ENCODE measurements at regions not wholly inside any gene's neighbourhood (a gene's known extent, or its start where the extent isn't known, plus 50 kb on each side); places are given as distances from the start of the nearest gene placed in this dataset.

DNA sequence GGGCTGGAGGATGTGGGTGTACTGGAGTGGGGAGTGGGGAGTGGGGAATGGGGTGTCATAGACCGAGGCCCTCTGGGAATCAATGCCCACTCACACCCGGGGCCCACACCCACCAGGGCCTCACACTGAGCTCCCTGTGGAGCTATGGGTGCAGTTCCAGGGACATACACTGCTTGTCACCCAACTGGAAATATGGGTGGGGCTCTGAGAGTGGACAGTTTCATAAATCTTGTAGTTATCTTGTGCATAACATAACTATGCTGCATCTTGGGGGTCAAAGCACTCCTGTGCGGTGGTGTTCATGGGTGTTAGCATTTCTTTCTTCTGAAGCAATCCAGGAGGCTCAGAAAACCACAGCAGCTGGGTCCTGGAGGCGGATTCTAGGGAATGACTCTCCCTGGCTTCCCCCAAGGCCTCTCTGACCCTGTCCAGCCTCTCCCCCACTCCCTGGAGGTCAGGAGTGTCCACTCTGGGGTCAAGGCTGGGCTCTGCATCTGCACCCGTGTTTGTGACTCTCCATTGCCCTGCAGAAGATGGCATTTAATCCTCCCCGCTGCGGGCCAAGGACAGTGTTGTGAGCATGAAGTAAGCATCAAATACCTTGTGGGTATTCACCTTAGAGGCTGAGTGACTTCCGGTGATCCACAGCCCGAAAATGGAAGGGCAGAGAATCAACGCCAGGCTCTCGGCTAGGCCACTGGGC lies 172.5 kb downstream of the CTTN start:
- H3K36me3 ChIP-seq (ENCODE audit: insufficient read depth, low read length): no peaks in the 10 kb centered on the region
- no peak overlapping the region for H3K4me2 ChIP-seq (ENCODE audit: low read depth, low read length, poor library complexity, severe bottlenecking)
- DNase-seq: peak; percentile 25
- no peaks in the 10 kb centered on the region for H3K79me2 ChIP-seq (ENCODE audit: low read length)
- no peak overlapping the region for H2AFZ ChIP-seq (ENCODE audit: low read length)
- H3K27ac ChIP-seq (ENCODE audit: low read length): no peak overlapping the region
- no peaks in the 10 kb centered on the region for H3K9me3 ChIP-seq (ENCODE audit: low read length)
- H3K9me2 ChIP-seq (replicated peaks; ENCODE audit: insufficient read depth, low read length): no peaks in the 10 kb centered on the region
- 0 out of 2 replicates have a peak, but pooled peaks cover under 1% of the 10 kb centered on the region for H4K20me1 ChIP-seq (ENCODE audit: insufficient read depth, low read depth, low read length)
- no peak overlapping the region for H3K4me3 ChIP-seq (ENCODE audit: low read length)
- H3K27me3 ChIP-seq (ENCODE audit: low read length): no peaks in the 10 kb centered on the region
- no peaks in the 10 kb centered on the region for H3K4me1 ChIP-seq (ENCODE audit: low read length)
- H3K9ac ChIP-seq (ENCODE audit: low read length): no peak overlapping the region

DNA sequence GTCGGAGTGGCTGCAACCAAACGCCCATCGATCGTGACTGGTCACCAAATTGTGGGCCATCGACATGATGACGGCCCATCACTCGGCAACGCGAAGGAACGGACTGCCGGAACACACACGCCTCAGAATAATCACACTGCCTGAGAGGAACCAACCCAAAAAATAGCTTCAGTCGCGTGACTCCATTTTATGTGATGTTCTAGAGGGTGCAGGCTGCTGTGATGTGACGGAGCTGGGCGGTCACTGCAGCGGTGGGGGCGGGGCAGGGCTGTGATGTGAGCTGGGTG lies 174.6 kb downstream of the CTTN start:
- peak; percentile 11 for DNase-seq
- H2AFZ ChIP-seq (ENCODE audit: low read length): no peak overlapping the region
- no peak overlapping the region for H3K27ac ChIP-seq (ENCODE audit: low read length)
- H3K36me3 ChIP-seq (ENCODE audit: insufficient read depth, low read length): no peaks in the 10 kb centered on the region
- no peaks in the 10 kb centered on the region for H3K79me2 ChIP-seq (ENCODE audit: low read length)
- H3K9me3 ChIP-seq (ENCODE audit: low read length): no peaks in the 10 kb centered on the region
- no peaks in the 10 kb centered on the region for H3K9me2 ChIP-seq (replicated peaks; ENCODE audit: insufficient read depth, low read length)
- no peaks in the 10 kb centered on the region for H3K27me3 ChIP-seq (ENCODE audit: low read length)
- 0 out of 2 replicates have a peak, but pooled peaks cover 3% of the 10 kb centered on the region for H4K20me1 ChIP-seq (ENCODE audit: insufficient read depth, low read depth, low read length)
- H3K9ac ChIP-seq (ENCODE audit: low read length): no peak overlapping the region
- no peak overlapping the region for H3K4me3 ChIP-seq (ENCODE audit: low read length)
- H3K4me2 ChIP-seq (ENCODE audit: low read depth, low read length, poor library complexity, severe bottlenecking): no peak overlapping the region
- no peaks in the 10 kb centered on the region for H3K4me1 ChIP-seq (ENCODE audit: low read length)

DNA sequence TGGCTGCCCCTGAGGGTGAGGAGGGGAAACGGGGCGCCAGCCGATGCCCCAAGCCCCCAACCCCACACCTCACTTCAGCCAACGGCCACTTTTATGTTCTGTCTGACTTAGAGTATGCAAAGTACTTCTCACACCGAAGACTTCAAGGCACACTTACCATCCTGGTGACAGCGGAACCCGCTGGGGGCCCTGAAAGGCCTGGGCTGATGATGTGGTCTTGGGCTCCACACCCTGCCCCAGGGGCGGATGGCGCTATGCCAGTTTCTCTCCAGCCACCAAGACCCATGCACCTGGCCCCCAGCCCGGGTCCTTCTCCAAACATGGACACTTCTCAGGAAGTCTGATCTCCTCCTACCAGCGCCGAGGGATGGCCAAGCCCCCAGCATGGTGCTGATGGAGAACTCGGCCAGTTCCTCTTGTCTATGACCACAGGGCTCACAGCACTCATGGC lies 175.4 kb downstream of the CTTN start:
- H3K4me1 ChIP-seq (ENCODE audit: low read length): no peaks in the 10 kb centered on the region
- no peaks in the 10 kb centered on the region for H3K36me3 ChIP-seq (ENCODE audit: insufficient read depth, low read length)
- no peak overlapping the region for H2AFZ ChIP-seq (ENCODE audit: low read length)
- no peaks in the 10 kb centered on the region for H3K9me2 ChIP-seq (replicated peaks; ENCODE audit: insufficient read depth, low read length)
- H3K79me2 ChIP-seq (ENCODE audit: low read length): no peaks in the 10 kb centered on the region
- DNase-seq: no peak
- H3K27ac ChIP-seq (ENCODE audit: low read length): no peak overlapping the region
- H3K9me3 ChIP-seq (ENCODE audit: low read length): no peaks in the 10 kb centered on the region
- no peak overlapping the region for H3K4me2 ChIP-seq (ENCODE audit: low read depth, low read length, poor library complexity, severe bottlenecking)
- no peak overlapping the region for H3K4me3 ChIP-seq (ENCODE audit: low read length)
- 0 out of 2 replicates have a peak, but pooled peaks cover 3% of the 10 kb centered on the region for H4K20me1 ChIP-seq (ENCODE audit: insufficient read depth, low read depth, low read length)
- H3K27me3 ChIP-seq (ENCODE audit: low read length): no peaks in the 10 kb centered on the region
- no peak overlapping the region for H3K9ac ChIP-seq (ENCODE audit: low read length)

DNA sequence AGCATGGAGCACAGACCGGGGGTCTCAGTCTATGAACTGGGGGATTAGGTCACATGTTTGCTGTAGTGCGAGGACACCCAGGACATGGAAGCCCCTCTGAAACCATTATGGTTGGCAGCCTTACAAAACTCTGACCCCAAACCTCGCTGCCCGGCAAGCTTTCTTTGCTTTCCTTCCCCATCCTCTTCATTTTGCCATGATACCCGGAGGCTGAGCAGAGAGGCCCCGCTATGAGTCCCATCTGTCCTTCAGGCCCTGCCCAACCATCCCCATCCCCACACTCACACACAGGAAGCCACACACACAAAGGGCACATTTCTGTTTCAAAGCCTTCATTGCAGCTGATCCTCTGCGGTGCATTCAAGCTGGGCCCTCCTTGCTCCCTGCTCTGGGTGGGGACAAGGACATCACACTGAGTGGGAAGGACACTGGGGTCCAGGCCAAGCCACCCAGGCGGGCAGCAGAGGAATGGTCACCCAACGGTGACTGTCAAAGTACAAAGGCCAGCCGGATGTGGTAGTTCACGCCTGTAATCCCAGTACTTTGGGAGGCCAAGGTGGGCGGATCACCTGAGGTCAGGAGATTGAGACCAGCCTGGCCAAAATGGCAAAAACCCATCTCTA lies 176.5 kb downstream of the CTTN start:
- Histone ChIP-seq H3K36me3 (ENCODE audit: insufficient read depth, low read length) (no peaks in the 10 kb centered on the region), H3K9me2 (replicated peaks; ENCODE audit: insufficient read depth, low read length) (no peaks in the 10 kb centered on the region), H3K27ac (ENCODE audit: low read length) (no peak overlapping the region), H3K9ac (ENCODE audit: low read length) (no peak overlapping the region), H3K4me1 (ENCODE audit: low read length) (no peaks in the 10 kb centered on the region), H3K79me2 (ENCODE audit: low read length) (no peaks in the 10 kb centered on the region), H2AFZ (ENCODE audit: low read length) (no peak overlapping the region), H3K4me2 (ENCODE audit: low read depth, low read length, poor library complexity, severe bottlenecking) (no peak overlapping the region), H3K4me3 (ENCODE audit: low read length) (no peak overlapping the region), H3K27me3 (ENCODE audit: low read length) (no peaks in the 10 kb centered on the region), H3K9me3 (ENCODE audit: low read length) (no peaks in the 10 kb centered on the region), H4K20me1 (ENCODE audit: insufficient read depth, low read depth, low read length) (0 out of 2 replicates have a peak, but pooled peaks cover 3% of the 10 kb centered on the region)
- no peak for DNase-seq

DNA sequence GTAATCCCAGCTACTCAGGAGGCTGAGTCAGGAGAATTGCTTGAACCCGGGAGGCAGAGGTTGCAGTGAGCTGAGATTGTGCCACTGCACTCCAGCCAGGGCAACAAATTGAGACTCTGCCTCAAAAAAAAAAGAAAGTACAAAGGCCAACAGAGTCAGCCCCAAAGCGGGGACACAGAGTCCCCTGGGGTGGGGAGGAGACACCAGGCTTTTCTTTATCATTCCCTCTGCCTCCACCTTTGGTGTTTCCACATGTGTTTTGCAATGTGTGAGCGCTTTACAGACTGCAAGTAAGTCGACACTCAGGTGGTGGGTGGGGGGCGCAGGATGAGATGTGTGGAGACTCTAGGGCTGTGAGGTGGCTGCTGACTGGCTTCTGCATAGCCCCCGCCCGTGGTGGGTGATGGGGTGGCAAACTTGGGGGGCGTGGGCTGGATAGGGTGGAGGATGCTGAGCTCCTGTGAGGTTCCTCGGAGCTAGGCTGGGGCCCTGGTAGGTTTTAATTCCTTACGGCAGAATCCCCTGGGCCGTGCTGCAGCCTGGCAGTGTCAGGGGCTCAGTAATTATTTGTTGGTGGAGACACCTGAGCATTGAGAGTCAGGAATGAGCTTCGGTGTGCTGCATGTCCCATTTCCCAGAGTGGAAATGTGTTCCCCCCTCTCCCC lies 177.2 kb downstream of the CTTN start:
- no peaks in the 10 kb centered on the region for H3K27me3 ChIP-seq (ENCODE audit: low read length)
- H2AFZ ChIP-seq (ENCODE audit: low read length): no peak overlapping the region
- H3K36me3 ChIP-seq (ENCODE audit: insufficient read depth, low read length): no peaks in the 10 kb centered on the region
- no peaks in the 10 kb centered on the region for H3K9me3 ChIP-seq (ENCODE audit: low read length)
- DNase-seq: peak; percentile 19
- no peak overlapping the region for H3K4me2 ChIP-seq (ENCODE audit: low read depth, low read length, poor library complexity, severe bottlenecking)
- H3K9me2 ChIP-seq (replicated peaks; ENCODE audit: insufficient read depth, low read length): no peaks in the 10 kb centered on the region
- no peaks in the 10 kb centered on the region for H3K79me2 ChIP-seq (ENCODE audit: low read length)
- H3K4me1 ChIP-seq (ENCODE audit: low read length): no peaks in the 10 kb centered on the region
- 0 out of 2 replicates have a peak, but pooled peaks cover 3% of the 10 kb centered on the region for H4K20me1 ChIP-seq (ENCODE audit: insufficient read depth, low read depth, low read length)
- no peak overlapping the region for H3K9ac ChIP-seq (ENCODE audit: low read length)
- H3K4me3 ChIP-seq (ENCODE audit: low read length): no peak overlapping the region
- no peak overlapping the region for H3K27ac ChIP-seq (ENCODE audit: low read length)

DNA sequence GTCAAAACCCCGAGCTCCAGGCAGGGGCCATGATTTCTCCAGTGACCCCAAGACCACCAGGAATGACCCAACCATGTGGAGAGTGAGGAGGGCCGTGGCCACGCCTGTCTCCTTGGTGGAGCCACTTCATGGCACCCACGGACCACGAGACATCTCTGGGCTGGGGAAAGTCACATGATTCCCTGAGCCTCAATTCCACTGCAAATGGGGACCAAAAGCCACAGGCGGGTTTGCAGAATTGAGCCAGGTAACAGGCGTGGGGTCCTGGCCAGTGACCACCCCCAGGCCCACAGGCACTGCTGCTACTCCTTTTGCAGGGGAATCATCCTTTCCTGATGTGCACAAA lies 178.9 kb downstream of the CTTN start:
- no peak overlapping the region for H3K9ac ChIP-seq (ENCODE audit: low read length)
- no peaks in the 10 kb centered on the region for H3K9me2 ChIP-seq (replicated peaks; ENCODE audit: insufficient read depth, low read length)
- H3K9me3 ChIP-seq (ENCODE audit: low read length): no peaks in the 10 kb centered on the region
- no peak overlapping the region for H3K27ac ChIP-seq (ENCODE audit: low read length)
- H3K36me3 ChIP-seq (ENCODE audit: insufficient read depth, low read length): no peaks in the 10 kb centered on the region
- no peaks in the 10 kb centered on the region for H3K4me1 ChIP-seq (ENCODE audit: low read length)
- H3K79me2 ChIP-seq (ENCODE audit: low read length): no peaks in the 10 kb centered on the region
- H2AFZ ChIP-seq (ENCODE audit: low read length): no peak overlapping the region
- H4K20me1 ChIP-seq (ENCODE audit: insufficient read depth, low read depth, low read length): 0 out of 2 replicates have a peak, but pooled peaks cover 3% of the 10 kb centered on the region
- no peak for DNase-seq
- H3K27me3 ChIP-seq (ENCODE audit: low read length): no peaks in the 10 kb centered on the region
- H3K4me3 ChIP-seq (ENCODE audit: low read length): no peak overlapping the region
- H3K4me2 ChIP-seq (ENCODE audit: low read depth, low read length, poor library complexity, severe bottlenecking): no peak overlapping the region

DNA sequence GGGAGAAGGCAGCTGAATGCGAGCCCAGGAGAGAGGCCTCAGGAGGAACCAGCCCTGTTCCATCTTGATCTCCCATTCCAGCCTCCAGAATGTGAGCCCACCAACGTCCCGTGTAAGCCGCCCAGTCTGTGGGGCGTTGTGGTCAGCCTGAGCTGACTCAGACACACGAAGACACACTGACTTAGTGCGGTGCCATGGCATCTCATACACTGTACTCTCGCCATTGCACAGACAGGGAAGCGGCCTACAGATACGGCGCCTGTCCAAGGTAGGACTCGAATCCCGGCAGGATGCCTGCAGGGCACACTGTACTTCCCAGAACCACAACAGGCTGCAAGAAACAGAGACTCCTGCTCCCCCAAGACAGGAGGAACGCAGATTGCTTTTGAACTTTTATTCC lies 179.6 kb downstream of the CTTN start:
- Histone ChIP-seq H3K4me1 (ENCODE audit: low read length) (no peaks in the 10 kb centered on the region), H3K79me2 (ENCODE audit: low read length) (no peaks in the 10 kb centered on the region), H3K9me2 (replicated peaks; ENCODE audit: insufficient read depth, low read length) (no peaks in the 10 kb centered on the region), H3K9ac (ENCODE audit: low read length) (no peak overlapping the region), H3K36me3 (ENCODE audit: insufficient read depth, low read length) (no peaks in the 10 kb centered on the region), H3K27me3 (ENCODE audit: low read length) (no peaks in the 10 kb centered on the region), H2AFZ (ENCODE audit: low read length) (no peak overlapping the region), H3K27ac (ENCODE audit: low read length) (no peak overlapping the region), H3K4me2 (ENCODE audit: low read depth, low read length, poor library complexity, severe bottlenecking) (no peak overlapping the region), H4K20me1 (ENCODE audit: insufficient read depth, low read depth, low read length) (0 out of 2 replicates have a peak, but pooled peaks cover 3% of the 10 kb centered on the region), H3K9me3 (ENCODE audit: low read length) (no peaks in the 10 kb centered on the region), H3K4me3 (ENCODE audit: low read length) (no peak overlapping the region)
- DNase-seq: peak; percentile 5

DNA sequence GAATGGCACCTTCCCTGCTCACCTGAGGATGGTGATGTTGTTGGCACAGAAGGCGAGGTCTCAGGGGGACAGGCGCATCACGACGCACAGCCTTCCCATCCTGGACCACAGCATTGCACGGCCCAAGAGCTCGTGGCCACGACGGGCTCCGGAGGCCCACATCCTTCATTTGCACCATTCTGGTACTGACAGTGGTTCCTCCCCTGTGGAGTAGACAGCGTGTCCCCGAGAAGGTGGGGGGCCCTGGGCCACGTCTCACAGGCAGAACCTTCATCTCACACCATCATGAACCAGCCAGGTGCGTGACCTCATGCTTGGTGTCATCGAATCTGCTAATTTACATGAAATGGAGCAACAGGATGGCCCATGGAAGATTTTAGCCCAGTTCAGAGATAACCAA lies 180.0 kb downstream of the CTTN start:
- H3K9ac ChIP-seq (ENCODE audit: low read length): no peak overlapping the region
- no peaks in the 10 kb centered on the region for H3K4me1 ChIP-seq (ENCODE audit: low read length)
- no peaks in the 10 kb centered on the region for H3K9me3 ChIP-seq (ENCODE audit: low read length)
- no peak overlapping the region for H3K4me3 ChIP-seq (ENCODE audit: low read length)
- H3K4me2 ChIP-seq (ENCODE audit: low read depth, low read length, poor library complexity, severe bottlenecking): no peak overlapping the region
- H3K36me3 ChIP-seq (ENCODE audit: insufficient read depth, low read length): no peaks in the 10 kb centered on the region
- H2AFZ ChIP-seq (ENCODE audit: low read length): no peak overlapping the region
- peak; percentile 38 for DNase-seq
- H3K27ac ChIP-seq (ENCODE audit: low read length): no peak overlapping the region
- H3K79me2 ChIP-seq (ENCODE audit: low read length): no peaks in the 10 kb centered on the region
- 0 out of 2 replicates have a peak, but pooled peaks cover 3% of the 10 kb centered on the region for H4K20me1 ChIP-seq (ENCODE audit: insufficient read depth, low read depth, low read length)
- H3K27me3 ChIP-seq (ENCODE audit: low read length): no peaks in the 10 kb centered on the region
- H3K9me2 ChIP-seq (replicated peaks; ENCODE audit: insufficient read depth, low read length): no peaks in the 10 kb centered on the region

All from Karpas-422 (cell line).